ENCODE measurements at regions not wholly inside any gene's neighbourhood (a gene's known extent, or its start where the extent isn't known, plus 50 kb on each side); places are given as distances from the start of the nearest gene placed in this dataset.

- Histone ChIP-seq H3K79me2 (ENCODE audit: control insufficient read depth in 1 of 2, insufficient read depth in 2 of 2, low read length in 2 of 2) (no peaks in the 10 kb centered on the region), H3K9ac (replicated peaks in 1 of 4; ENCODE audit: extremely low read depth in 1 of 4, low read depth in 3 of 4, low read length in 3 of 4) (no peak overlapping the region), H2BK20ac (ENCODE audit: low read length) (no peak overlapping the region), H2BK15ac (ENCODE audit: low read length) (no peak overlapping the region), H3K9me3 (ENCODE audit: insufficient read depth in 2 of 2, low read depth in 1 of 2, low read length in 1 of 2) (no peaks in the 10 kb centered on the region), H3K18ac (ENCODE audit: extremely low read depth, low read length) (no peak overlapping the region), H2BK5ac (ENCODE audit: low read depth, low read length) (no peak overlapping the region), H4K91ac (replicated peaks; ENCODE audit: insufficient read length, low read length) (no peak overlapping the region), H3K4ac (replicated peaks; ENCODE audit: insufficient read length, low read depth, low read length) (no peak overlapping the region), H3K4me3 (ENCODE audit: extremely low read depth in 1 of 4, insufficient read depth in 2 of 4, low read depth in 3 of 4, low read length in 4 of 4) (no peak overlapping the region), H3K23me2 (ENCODE audit: low read depth, low read length) (no peaks in the 10 kb centered on the region), H2AFZ (ENCODE audit: low read length) (no peak overlapping the region), H2BK120ac (replicated peaks; ENCODE audit: low read depth, low read length) (no peak overlapping the region), H4K5ac (ENCODE audit: insufficient read length, low read depth, low read length) (no peak overlapping the region), H2BK12ac (ENCODE audit: low read depth, low read length) (no peak overlapping the region), H3K27ac (ENCODE audit: low read depth, low read length) (no peak overlapping the region), H4K20me1 (replicated peaks in 1 of 2; ENCODE audit: control insufficient read depth in 1 of 2, insufficient read depth in 2 of 2, low read length in 2 of 2) (no peaks in the 10 kb centered on the region), H3K36me3 (ENCODE audit: control insufficient read depth in 2 of 4, insufficient read depth in 4 of 4, low read length in 3 of 4) (no peaks in the 10 kb centered on the region), H3K23ac (ENCODE audit: insufficient read length) (no peak overlapping the region), H2AK5ac (ENCODE audit: low read depth, low read length) (no peak overlapping the region), H3K56ac (replicated peaks; ENCODE audit: insufficient read length, low read depth, low read length) (no peak overlapping the region), H3K14ac (ENCODE audit: insufficient read length) (no peak overlapping the region), H3K27me3 (replicated peaks in 1 of 4; ENCODE audit: control insufficient read depth in 3 of 4, extremely low read depth in 1 of 4, insufficient read depth in 3 of 4, low read length in 3 of 4) (no peaks in the 10 kb centered on the region), H3K4me2 (ENCODE audit: insufficient read depth in 1 of 2, low read depth in 2 of 2, low read length in 2 of 2) (no peak overlapping the region), H3K4me1 (replicated peaks in 1 of 4; ENCODE audit: control insufficient read depth in 3 of 4, insufficient read depth in 4 of 4, low read length in 3 of 4) (no peaks in the 10 kb centered on the region), H3K79me1 (ENCODE audit: low read depth, low read length) (no peaks in the 10 kb centered on the region), H4K8ac (ENCODE audit: extremely low read depth, insufficient read depth, low read length) (no peak overlapping the region)
- 84% methylated on average over 3 of the region's 3 CpGs; no CpG with 5 or more reads in 1 of the 2 experiments for WGBS, 2 experiments (ENCODE audit: extremely low coverage in 1 of 2, insufficient coverage in 1 of 2, insufficient read length in 1 of 2, insufficient replicate concordance in 2 of 2, low coverage in 1 of 2, low lambda C conversion rate in 2 of 2, missing lambda C conversion rate in 1 of 2)
- POLR2A ChIA-PET (ENCODE audit: partially characterized antibody), result interaction anchor here (0.6 kb wide), 1 partner anchor 1465 kb away, joined by 3 read pairs; no protein-coding TSS in a partner anchor
- FAIRE-seq, result no peak
- no peak for DNase-seq (ENCODE audit: low read depth in 1 of 2, low spot score in 2 of 2)
- CTCF ChIA-PET (ENCODE audit: partially characterized antibody), result no interaction called here
- TF ChIP-seq TEAD4 (IDR thresholded peaks at IDR 0.05; ENCODE audit: low read depth, low read length), result no peak
- TF ChIP-seq, protein P1, sequence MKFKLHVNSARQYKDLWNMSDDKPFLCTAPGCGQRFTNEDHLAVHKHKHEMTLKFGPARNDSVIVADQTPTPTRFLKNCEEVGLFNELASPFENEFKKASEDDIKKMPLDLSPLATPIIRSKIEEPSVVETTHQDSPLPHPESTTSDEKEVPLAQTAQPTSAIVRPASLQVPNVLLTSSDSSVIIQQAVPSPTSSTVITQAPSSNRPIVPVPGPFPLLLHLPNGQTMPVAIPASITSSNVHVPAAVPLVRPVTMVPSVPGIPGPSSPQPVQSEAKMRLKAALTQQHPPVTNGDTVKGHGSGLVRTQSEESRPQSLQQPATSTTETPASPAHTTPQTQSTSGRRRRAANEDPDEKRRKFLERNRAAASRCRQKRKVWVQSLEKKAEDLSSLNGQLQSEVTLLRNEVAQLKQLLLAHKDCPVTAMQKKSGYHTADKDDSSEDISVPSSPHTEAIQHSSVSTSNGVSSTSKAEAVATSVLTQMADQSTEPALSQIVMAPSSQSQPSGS (IDR thresholded peaks at IDR 0.05; ENCODE audit: low read length), result no peak
- TF ChIP-seq HDAC2 (IDR thresholded peaks at IDR 0.05; ENCODE audit: borderline replicate concordance in 1 of 2, low read depth in 2 of 2, low read length in 2 of 2), result no peak
- no peak for TF ChIP-seq TBP (IDR thresholded peaks at IDR 0.05; ENCODE audit: low read depth, low read length)
- TF ChIP-seq ASH2L (IDR thresholded peaks at IDR 0.05; ENCODE audit: low read length), result no peak
- TF ChIP-seq ZNF274 (IDR thresholded peaks at IDR 0.05; ENCODE audit: borderline replicate concordance, extremely low read depth, low read length), result no peak
- no peak for TF ChIP-seq SRF (IDR thresholded peaks at IDR 0.05; ENCODE audit: low read depth, low read length)
- TF ChIP-seq RXRA (IDR thresholded peaks at IDR 0.05; ENCODE audit: insufficient read depth, low read depth, low read length), result no peak
- no peak for TF ChIP-seq POU5F1 (IDR thresholded peaks at IDR 0.05; ENCODE audit: low read depth, low read length)
- no peak for TF ChIP-seq JUND (IDR thresholded peaks at IDR 0.05; ENCODE audit: low read length)
- TF ChIP-seq HDAC6 (IDR thresholded peaks at IDR 0.05; ENCODE audit: low read depth, low read length), result no peak
- TF ChIP-seq SUZ12 (IDR thresholded peaks at IDR 0.05; ENCODE audit: low read length), result no peak
- no peak for TF ChIP-seq CBX5 (IDR thresholded peaks at IDR 0.05; ENCODE audit: low read depth, low read length)
- TF ChIP-seq, protein P2, sequence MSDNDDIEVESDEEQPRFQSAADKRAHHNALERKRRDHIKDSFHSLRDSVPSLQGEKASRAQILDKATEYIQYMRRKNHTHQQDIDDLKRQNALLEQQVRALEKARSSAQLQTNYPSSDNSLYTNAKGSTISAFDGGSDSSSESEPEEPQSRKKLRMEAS (IDR thresholded peaks at IDR 0.05), result no peak
Measured at GRCh38 chr12:61574339-61574738, 685.9 kb upstream of the USP15 start.
